BE2C (cell line): ENCODE measurements at regions not wholly inside any gene's neighbourhood (a gene's known extent, or its start where the extent isn't known, plus 50 kb on each side); places are given as distances from the start of the nearest gene placed in this dataset.
"Not testable (repeated sequence)": the region's sequence is repeated elsewhere in the genome, so short reads cannot be mapped to it uniquely, and the experiment has no call there.

Experiments used
- DNase-seq: peaks from one replicate; pipeline ENCODE4 v3.0.0-alpha.2; 2020
- H3K27me3 ChIP-seq: fragments of 250-450 bp; sonication (Bioruptor Pico); 2 replicates; pipeline ENCODE4 v1.5.1; 2020; ENCODE audit warnings: mild to moderate bottlenecking
- H3K36me3 ChIP-seq: fragments of 250-450 bp; sonication (Bioruptor Pico); 2 replicates; pipeline ENCODE4 v1.5.1; 2020; ENCODE audit warnings: mild to moderate bottlenecking
- H3K4me1 ChIP-seq: fragments of 250-450 bp; sonication (Bioruptor Pico); 2 replicates; pipeline ENCODE4 v1.5.1; 2020
- H3K4me3 ChIP-seq: 2 replicates; pipeline ENCODE4 v1.5.1; 2011; ENCODE audit warnings: low read depth, low read length
- H3K9me3 ChIP-seq: fragments of 250-450 bp; sonication (Bioruptor Pico); 2 replicates; pipeline ENCODE4 v1.5.1; 2020
- CTCF ChIP-seq: IDR thresholded peaks from 2 replicates; pipeline ENCODE4 v1.5.1; 2012; ENCODE audit warnings: mild to moderate bottlenecking, low read depth, low read length

- Histone ChIP-seq H3K36me3 (no peaks in the 10 kb centered on the region), H3K4me1 (no peaks in the 10 kb centered on the region), H3K9me3 (no peaks in the 10 kb centered on the region), H3K27me3 (no peaks in the 10 kb centered on the region), H3K4me3 (no peak overlapping the region)
- TF ChIP-seq CTCF: no peak
- DNase-seq: no peak
These were observed 105.3 kb upstream of the DYRK2 start for GRCh38 chr12:67543021-67543770.

- Histone ChIP-seq H3K9me3 (no peaks in the 10 kb centered on the region), H3K36me3 (no peaks in the 10 kb centered on the region), H3K27me3 (no peaks in the 10 kb centered on the region), H3K4me1 (no peaks in the 10 kb centered on the region), H3K4me3 (no peak overlapping the region)
- TF ChIP-seq CTCF: no peak
- no peak for DNase-seq
These were observed 103.2 kb upstream of the DYRK2 start for GRCh38 chr12:67545298-67545697.

GRCh38 chr12:67546746-67547145, 101.8 kb upstream of the DYRK2 start:
- TF ChIP-seq CTCF: no peak
- DNase-seq: no peak
- Histone ChIP-seq H3K36me3 (no peaks in the 10 kb centered on the region), H3K4me1 (no peaks in the 10 kb centered on the region), H3K4me3 (no peak overlapping the region), H3K27me3 (no peaks in the 10 kb centered on the region), H3K9me3 (no peaks in the 10 kb centered on the region)

GRCh38 chr12:67555075-67555717, 93.3 kb upstream of the DYRK2 start:
- H3K36me3 ChIP-seq, H3K4me1 ChIP-seq, H3K4me3 ChIP-seq, H3K9me3 ChIP-seq, DNase-seq, H3K27me3 ChIP-seq: not testable (repeated sequence)

GRCh38 chr12:67558775-67559174, 89.8 kb upstream of the DYRK2 start:
- Histone ChIP-seq H3K9me3 (no peaks in the 10 kb centered on the region), H3K4me1 (no peaks in the 10 kb centered on the region), H3K4me3 (no peak overlapping the region), H3K36me3 (no peaks in the 10 kb centered on the region), H3K27me3 (no peaks in the 10 kb centered on the region)
- DNase-seq: no peak
- no peak for TF ChIP-seq CTCF

- H3K27me3 ChIP-seq: no peaks in the 10 kb centered on the region
- no peak overlapping the region for H3K4me3 ChIP-seq
- no peaks in the 10 kb centered on the region for H3K36me3 ChIP-seq
- DNase-seq: no peak
- TF ChIP-seq CTCF: no peak
- H3K9me3 ChIP-seq: no peaks in the 10 kb centered on the region
- H3K4me1 ChIP-seq: no peaks in the 10 kb centered on the region
These were observed 88.8 kb upstream of the DYRK2 start for GRCh38 chr12:67559751-67560150.
